ENCODE measurements at regions not wholly inside any gene's neighbourhood (a gene's known extent, or its start where the extent isn't known, plus 50 kb on each side); places are given as distances from the start of the nearest gene placed in this dataset.
A peak's percentile ranks its signal among the peaks of the same experiment; 100 is the strongest.
"Not testable (repeated sequence)": the region's sequence is repeated elsewhere in the genome, so short reads cannot be mapped to it uniquely, and the experiment has no call there.

DNA sequence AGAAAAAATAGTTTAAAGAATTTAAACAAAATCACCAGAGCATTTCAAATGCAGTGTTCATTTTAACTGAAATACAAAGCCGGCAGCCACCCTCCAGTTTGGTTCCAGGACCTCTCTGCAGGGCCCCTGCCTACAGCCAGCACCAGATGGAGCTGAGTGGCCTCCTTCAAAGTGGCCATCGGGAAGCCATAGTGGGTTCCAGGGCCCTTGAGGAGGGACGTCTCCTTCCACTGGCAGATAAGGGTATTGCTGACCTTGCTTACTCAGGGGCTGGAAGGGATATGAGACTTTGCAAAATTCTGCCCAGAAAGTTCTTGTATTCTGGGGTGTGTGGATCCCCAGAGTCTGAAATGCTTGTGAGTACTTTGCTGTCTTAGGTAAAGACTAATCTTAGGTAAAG lies 205.2 kb upstream of the APCDD1 start:
- DNase-seq (ENCODE audit: low spot score): no peak

DNA sequence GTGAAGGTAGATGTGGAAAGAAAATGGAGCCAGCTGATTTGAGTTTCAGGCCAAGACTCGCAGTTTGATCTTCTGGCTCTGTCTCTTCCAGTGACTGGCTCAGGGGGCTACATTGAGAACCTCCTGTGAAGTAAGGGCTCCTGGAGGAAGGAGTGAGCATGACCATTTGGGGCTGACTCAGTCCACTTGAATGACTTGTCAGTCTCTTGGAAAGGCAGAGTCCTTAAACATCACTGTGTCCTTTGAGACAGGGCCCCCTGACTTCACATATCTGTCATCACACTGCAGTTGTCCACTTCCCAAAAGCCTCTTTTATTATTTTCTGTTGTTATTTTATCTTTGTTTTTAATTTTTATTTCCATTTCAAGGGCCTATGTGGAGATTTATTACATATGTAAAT lies 204.6 kb upstream of the APCDD1 start:
- no peak for DNase-seq (ENCODE audit: low spot score)

DNA sequence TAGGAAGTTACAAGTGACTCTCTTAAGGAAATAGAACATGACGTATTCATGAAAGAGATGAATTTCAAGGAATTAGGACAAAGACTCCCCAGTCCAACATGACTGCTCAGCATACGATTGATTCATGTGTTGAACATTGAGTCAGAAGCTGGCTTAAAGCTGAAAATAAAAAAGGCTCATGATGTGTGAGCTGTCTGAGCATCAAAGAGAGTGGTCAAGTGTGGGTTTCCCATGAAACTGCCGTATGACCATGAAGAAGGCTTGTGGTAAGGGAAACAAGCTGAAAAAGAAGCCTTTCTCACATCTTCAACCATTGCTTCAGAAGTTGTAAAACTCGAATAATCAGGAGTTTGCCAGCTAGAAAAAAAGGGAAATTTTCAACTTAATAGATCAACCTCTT lies 201.9 kb upstream of the APCDD1 start:
- no peak for DNase-seq (ENCODE audit: low spot score)

DNA sequence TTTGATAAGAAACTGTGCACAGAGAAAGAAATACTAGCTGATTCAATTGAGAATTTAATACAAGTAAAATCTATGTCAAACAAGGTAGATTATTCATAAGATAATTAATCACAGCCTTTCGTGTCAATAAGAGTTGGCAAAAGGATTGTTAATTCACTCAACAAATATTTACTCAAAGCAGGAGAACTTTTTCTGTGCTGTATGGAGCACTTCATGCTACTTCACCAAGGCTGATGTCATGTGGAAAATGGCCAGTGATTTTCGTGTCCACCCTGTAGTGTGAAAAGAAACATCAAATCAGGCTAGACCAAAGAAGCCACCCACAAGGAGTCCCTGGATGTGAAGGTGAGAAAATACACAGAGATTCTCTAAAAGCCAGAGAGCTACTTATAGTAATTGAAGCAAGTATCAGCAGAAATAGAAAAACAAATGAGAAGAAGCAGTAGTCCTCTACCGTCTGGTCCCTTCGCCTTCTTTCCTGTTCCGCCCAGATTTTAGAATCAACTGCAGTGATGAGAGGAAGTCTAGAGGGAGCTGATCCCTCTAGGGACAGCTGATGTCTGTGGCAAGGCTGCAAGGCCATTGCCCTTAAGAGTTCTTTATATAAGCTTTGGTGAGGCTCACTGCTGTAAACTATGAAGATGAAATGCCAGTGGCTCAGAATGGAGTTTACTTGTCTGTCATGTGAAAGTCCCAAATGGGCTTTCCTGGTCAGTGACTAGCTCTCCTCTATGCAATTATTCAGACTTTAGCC lies 201.3 kb upstream of the APCDD1 start:
- DNase-seq (ENCODE audit: low spot score): no peak

DNA sequence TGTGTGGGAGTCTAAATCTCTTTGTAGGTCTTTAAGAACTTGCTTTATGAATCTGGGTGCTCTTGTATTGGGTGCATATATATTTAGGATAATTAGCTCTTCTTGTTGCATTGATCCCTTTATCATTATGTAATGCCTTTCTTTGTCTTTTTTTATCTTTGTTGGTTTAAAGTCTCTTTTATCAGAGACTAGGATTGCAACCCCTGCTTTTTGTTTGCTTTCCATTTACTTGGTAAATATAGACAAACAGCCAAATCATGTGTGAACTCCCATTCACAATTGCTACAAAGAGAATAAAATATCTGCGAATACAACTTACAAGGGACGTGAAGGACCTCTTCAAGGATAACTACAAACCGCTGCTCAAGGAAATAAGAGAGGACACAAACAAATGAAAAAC lies 198.2 kb upstream of the APCDD1 start:
- DNase-seq (ENCODE audit: low spot score): not testable (repeated sequence)

DNA sequence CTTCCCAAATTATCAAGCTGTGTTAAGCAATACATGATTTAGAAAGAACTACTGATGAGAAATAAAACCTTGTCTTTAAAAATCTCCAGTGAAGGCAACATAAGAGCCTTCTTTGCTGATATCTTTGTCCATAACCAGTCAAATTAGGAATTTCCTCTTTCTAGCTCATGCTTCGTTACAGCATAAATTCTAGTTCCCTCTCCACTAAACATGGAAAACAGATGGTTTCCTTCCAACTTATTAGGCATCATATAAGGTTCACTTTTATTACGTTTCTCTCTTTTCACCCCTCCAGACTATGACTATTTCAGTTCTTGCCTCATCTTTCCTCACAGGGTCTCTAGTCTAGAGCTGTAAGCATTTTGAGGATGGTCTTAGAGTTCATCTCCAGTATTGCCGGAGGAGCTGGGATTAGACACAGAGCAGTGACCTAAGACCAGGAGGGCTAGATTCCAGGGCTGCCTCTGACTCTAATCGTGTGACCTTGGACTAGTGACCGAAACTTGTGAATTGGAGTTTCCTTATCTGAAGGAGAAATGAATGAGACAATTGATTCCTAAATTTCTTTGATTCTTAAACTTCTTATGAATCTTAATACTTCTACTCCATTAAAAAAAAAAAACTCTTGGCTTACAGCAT lies 195.5 kb upstream of the APCDD1 start:
- DNase-seq (ENCODE audit: low spot score): no peak

DNA sequence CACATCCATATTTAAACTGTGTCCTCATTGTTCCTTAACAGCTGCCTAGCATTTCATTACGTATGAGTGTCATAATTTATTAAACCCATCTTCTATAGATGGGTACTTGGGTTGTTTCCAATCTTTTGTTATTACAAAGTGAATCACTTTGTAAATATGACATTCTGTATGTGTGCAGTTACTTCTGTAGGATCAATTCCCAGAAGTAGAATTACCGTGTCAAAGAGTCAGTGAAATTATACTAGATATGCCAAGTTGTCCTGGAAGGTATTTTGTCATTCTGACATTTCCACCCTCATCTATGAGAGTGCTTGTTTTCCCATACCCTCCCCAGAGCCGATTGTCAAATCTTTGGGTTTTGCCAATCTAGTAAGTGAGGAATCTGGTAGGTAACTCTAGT lies 194.5 kb upstream of the APCDD1 start:
- no peak for DNase-seq (ENCODE audit: low spot score)

DNA sequence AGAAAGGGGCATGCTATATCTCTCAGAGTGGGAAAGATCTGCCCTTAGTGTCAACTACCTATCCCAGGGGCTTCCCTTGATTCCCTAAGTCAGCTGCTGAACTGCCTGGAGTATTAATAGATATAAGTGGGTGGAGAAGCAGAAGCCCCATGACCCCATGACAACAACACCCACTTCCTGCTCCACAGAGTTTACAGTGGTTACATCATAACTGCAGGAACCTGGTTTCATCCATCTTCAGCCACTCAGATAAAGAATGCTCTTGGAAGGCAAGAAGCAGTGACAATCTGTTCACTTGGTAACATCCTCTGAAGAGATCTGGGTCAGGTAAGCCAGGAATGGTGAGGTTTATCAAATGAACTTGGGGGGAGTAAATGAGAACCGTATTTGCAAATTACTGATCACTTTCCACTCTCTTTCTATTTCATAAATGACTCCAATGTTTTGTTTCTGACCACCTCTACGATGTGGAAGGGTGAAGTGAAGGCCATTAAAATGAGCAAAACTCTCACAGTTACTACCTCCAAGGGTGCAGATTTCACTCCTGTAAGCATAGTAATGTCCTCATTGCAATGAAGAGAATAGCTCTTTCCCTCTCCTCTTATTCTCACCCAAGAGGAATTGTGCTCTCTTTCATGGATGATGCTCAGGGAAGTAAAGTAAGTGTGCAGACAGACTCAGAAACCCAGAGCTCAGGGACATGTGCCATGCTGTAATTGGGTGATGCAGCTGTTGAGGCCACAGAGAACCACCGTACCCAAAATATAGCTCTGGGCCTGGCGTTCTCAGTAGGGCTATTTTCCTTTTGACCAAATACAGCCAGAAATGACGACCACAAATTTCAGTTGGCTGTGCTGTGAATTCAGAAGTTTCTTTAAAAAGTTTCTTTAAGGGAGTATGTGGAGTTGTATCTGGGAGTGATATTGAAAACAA lies 192.8 kb upstream of the APCDD1 start:
- no peak for DNase-seq (ENCODE audit: low spot score)

DNA sequence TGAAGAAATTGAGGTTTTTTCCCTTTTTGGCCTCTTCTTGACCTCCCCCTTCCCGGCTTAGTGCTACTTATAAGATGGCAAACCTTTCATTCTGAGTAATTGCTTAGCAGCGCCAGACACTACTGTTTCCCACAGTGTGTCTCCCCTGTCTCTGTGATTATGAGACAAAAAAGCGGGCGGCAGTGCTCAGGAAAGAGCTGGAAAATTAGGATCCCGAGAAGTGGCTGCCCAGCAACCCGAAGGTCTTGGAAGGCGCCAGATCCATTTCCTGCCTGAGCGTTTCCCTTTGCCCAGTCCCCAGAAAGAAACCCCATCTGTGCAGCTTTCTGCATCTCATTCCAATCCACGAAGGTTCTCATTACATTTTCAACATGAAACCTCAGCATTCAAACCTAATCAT lies 191.9 kb upstream of the APCDD1 start:
- DNase-seq (ENCODE audit: low spot score): no peak

DNA sequence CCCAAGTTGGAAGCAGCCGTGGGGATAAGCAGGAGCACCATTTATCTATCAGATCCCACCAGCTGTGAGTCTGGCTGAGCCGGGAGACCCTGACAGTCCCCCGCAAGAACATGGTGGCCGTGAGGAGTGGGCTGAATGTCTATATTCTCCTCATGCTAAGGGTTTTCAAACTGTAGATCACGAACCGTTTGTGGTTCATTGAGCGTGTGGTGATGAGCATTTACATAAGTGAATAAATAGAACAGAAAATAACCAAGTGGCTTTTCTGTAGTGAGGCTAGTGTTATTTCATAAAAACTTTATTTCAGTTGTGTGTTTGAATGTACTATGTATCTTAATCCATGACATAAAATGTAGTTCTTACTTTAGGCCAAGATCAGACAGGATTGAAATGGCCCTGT lies 190.2 kb upstream of the APCDD1 start:
- no peak for DNase-seq (ENCODE audit: low spot score)

DNA sequence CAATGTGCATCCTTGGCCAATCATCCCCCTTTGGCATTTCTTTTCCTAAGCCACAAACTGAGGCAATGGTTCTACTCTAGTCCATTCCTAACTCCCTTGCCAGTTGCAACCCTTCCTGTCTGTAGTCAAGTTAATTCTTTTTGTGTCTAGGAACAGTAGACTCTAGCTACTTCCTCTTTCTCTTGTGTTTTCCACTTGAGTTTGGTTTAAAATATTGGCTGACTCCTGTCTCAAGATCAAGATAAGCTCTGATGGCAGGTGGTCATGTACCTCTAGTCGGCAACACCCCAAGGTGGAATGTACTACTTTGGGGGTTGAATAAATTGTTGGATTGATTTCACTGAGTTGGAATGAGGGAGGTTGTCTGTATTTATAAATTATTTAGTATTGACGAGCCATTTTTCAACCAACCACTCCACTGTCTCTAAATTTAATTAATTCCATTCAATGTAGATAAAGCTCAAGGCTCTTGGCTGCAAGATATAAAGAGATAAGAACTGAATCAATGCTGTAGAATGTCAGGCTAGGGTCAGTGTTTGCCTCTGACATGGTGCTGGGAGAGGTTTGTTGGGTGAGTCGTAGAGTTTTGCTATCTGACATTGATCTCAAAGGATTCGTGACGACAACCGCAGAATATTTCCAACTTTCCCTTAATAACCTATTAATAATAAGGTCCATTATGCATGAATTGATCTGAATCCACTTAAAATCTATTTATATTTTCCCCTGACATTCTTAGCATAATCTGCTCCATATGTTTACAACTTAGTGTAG lies 188.7 kb upstream of the APCDD1 start:
- no peak for DNase-seq (ENCODE audit: low spot score)

DNA sequence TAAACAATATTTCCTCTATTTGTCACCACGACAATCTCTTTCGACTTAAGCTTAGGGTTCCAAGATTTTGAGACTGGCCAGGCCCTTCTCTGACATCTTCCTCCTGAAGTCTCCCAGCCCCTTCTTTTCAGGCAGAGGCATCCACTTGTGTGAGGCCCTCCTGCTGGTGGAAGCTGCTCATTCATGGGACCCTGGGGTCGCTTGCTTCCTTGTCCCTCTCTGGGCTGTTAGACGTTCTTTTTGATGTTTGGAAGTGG lies 188.2 kb upstream of the APCDD1 start:
- DNase-seq (ENCODE audit: low spot score): no peak

DNA sequence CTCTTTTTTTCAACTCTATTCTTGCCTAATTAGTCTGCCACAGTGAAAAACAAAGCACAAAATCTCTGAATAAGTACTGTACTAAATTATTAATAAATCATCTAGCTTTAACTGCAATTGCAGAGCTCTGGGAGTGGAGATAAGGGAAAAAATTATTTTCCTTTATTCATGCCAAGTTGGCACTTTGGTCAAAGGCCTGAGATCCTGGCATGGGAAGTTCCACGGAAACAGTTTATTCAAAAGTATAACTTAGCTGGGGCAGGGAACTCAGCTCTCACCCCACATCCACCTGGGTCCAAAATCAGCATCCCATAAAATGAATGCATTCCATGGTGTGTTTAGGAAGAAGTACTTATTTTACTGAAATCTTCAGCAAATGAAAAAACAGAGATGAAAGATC lies 185.2 kb upstream of the APCDD1 start:
- DNase-seq (ENCODE audit: low spot score): no peak

DNA sequence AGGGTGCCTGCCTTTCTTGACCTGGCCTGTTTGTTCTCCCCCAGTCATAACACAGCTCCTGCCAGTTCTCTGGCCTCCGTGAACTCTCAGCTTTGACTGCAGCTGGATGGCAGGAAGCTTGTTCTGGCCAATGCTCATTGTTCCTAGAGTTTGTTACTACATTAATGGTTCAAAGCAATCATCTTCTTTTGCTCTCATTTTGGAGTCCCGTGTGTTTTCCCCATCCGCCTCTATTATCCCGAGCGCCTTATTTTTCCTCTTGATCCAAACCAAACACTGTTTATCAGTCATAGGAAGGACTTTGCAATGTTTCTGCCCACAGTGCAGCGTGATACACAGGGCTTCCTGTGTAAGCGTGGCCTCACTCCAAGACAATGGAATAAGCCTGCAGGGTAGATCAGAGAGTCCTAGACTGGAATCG lies 184.3 kb upstream of the APCDD1 start:
- peak; percentile 69 for DNase-seq (ENCODE audit: low spot score)

DNA sequence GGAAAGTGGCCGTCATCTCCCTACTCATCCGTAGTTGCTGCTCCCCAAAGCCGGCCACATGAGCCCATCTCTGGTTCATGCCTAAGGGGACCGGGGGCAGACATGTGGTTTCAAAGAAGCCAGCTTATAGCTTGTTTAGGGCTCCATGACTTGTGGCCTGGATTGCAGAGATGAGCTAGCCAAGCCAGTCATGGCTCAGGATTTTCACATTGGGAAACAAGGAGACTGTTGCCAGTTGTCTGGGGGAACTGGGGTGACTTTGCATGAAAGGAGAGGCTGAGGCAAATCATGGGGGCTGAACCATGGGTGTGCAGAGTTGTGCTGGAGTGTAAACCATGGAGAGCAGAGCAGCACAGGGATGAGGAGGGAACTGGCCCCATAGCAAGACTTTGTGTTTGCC lies 183.0 kb upstream of the APCDD1 start:
- DNase-seq (ENCODE audit: low spot score): no peak

DNA sequence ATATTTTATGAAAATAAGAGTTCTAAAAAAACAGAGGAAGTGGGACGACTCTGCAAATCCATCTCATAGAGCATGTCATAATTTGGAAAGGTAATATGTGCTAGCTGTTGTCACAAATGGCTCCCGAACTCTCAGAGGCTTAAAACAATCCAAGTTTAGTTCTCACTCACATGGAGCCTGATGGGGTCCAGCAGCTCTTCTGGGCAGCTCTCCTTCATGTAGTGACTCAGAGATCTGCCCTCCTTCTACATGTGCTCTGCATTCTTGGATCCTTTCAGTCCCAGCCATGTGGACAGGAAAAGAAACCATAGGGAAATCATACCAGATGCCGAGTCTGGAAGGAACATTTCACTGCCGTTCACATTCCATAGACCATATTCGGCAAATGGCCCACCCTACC lies 180.1 kb upstream of the APCDD1 start:
- DNase-seq (ENCODE audit: low spot score): no peak

DNA sequence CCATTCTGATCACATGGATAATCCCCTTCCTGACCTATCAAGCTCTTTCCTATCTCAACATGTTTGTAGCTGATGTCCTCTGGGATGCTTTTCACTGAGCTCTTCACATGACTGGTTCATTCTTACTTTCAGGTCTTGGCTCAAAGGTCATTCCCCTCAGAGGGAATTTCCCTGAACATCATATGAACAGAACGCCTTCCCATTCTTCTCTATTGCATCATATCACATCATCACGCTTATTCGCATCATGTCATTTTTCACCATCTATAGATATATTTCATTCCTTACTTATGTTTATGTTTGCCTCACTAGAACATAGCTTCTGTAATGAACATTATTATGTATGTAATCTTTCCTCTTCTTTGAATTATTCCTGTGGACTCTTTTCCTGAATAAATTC lies 178.9 kb upstream of the APCDD1 start:
- DNase-seq (ENCODE audit: low spot score): no peak

DNA sequence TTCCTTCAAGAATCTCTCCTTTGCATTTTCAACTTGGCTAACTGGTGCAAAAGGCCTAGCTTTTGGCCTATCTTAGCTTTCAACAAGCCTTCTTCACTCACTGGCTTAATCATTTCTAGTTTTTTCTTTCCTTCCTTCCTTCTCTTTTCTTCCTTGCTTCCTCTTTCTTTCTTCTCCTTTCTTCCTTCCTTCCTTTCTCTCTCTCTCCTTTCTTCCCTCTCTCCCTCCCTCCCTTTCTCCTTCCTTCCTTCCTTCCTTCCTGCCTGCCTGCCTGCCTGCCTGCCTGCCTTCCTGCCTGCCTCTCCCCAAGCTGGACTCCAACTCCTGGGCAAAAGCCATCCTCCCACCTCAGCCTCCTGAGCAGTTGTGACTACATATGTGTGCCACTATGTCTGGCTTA lies 176.2 kb upstream of the APCDD1 start:
- DNase-seq (ENCODE audit: low spot score): no peak

DNA sequence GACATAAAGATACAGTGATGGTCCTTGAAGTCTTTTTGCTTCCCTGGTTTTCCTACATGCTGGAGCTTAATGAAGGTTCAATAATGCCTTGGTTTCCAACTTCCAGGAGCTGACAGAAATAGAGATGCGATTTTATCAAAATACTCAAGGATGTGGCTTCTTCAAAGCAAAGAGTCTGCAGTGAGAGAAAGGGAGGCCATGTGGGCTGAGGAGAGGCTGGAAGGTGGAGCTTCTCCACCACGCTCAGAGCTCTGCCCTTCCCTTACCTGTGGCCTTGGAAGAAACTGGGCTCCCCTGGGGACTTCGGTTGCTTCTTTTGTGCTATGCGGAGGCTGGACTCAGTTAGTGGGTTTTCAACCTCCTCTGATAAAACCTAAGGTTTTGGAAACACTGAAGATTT lies 175.0 kb upstream of the APCDD1 start:
- no peak for DNase-seq (ENCODE audit: low spot score)

DNA sequence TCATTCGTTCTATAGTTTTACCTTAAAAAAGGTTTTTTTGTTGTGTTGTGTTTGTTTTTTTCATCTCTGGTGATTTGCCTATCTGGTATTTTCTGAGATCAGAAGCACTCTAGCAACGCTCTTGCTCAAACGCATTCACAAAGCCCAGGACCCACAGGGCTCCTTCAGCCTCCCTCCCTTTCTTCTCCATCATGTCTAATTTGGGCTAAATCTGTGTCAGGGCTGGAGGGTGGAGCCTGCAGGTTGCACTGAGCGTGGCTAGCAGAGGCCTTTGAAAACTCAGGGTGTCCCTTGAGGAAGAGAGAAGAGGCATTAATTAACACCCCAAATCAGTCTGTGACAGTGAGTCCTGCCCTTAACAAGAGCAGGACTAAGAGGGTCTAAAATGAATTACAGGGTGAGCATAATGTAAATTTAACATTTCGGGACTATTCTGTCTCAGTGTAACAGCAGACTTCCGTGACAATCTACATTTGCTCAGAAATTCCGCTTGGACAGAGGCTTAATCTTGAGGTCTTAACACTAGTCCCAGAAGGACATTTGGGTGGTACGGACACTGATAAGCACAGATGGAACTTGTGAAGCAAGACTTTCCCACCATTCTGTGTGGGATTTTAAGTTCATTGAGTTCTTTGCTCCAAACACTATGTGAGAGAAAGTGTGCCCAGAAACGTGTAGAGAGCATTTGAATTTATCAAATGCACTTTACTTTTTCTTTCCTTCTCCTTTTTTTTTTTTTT lies 174.4 kb upstream of the APCDD1 start:
- DNase-seq (ENCODE audit: low spot score): no peak

DNA sequence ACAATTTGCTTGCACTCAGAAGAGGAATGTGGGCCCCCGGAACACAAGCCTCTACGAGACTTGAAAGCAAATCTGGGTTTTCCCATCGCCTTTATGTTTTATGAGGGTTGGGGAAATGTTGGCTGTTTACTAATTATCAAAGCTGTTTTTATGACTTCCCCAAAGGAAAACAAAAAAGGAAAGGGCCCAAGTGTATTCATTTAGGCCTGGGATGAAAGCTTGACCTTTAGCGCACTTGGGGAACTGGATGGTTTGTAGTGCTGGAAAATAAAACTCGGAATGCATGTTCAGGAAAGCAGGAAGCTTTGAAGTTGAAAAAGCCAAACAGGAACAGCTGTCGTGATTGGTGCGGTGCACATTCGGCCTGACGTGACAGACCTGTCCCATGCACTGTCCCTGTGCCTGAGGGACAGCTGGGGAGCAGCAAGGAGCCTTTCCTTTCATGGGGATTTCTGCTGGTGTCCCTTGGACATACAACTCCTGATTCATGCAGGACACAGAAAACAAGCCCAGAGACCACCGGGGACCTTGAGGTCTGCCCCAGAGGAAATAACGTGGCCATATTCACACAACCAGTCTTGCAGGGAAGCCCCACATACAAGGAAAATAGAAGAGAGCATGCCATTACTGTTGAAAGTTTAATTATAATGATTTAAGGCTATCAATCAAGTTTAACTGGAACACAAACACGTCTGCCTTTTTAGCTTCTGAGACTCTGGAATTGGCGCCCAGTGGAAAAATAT lies 169.7 kb upstream of the APCDD1 start:
- DNase-seq (ENCODE audit: low spot score): no peak

Data from kidney capillary endothelial cell (primary cell).